ENCODE measurements at regions not wholly inside any gene's neighbourhood (a gene's known extent, or its start where the extent isn't known, plus 50 kb on each side); places are given as distances from the start of the nearest gene placed in this dataset.

GRCh38 chr1:214208460-214208859 is 72.5 kb upstream of the SMYD2 start:
- DNase-seq: no peak

GRCh38 chr1:214209260-214209808 is 71.6 kb upstream of the SMYD2 start:
- DNase-seq: no peak

- no peak for DNase-seq
These were observed 67.8 kb upstream of the SMYD2 start for GRCh38 chr1:214213136-214213535.

- DNase-seq: no peak
These were observed 66.1 kb upstream of the SMYD2 start for GRCh38 chr1:214214851-214215250.

- no peak for DNase-seq
These were observed 65.4 kb upstream of the SMYD2 start for GRCh38 chr1:214215583-214215982.

GRCh38 chr1:214216021-214216420 is 64.9 kb upstream of the SMYD2 start:
- DNase-seq: no peak

- DNase-seq: no peak
These were observed 64.2 kb upstream of the SMYD2 start for GRCh38 chr1:214216779-214217178.

- DNase-seq: no peak
These were observed 61.1 kb upstream of the SMYD2 start for GRCh38 chr1:214219902-214220301.

GRCh38 chr1:214220891-214221290 is 60.1 kb upstream of the SMYD2 start:
- no peak for DNase-seq

GRCh38 chr1:214224611-214225354 is 56.2 kb upstream of the SMYD2 start:
- no peak for DNase-seq

- DNase-seq: no peak
These were observed 52.0 kb upstream of the SMYD2 start for GRCh38 chr1:214228976-214229375.

- no peak for DNase-seq
These were observed 51.2 kb upstream of the SMYD2 start for GRCh38 chr1:214229736-214230135.
